ENCODE measurements at regions not wholly inside any gene's neighbourhood (a gene's known extent, or its start where the extent isn't known, plus 50 kb on each side); places are given as distances from the start of the nearest gene placed in this dataset.

DNA sequence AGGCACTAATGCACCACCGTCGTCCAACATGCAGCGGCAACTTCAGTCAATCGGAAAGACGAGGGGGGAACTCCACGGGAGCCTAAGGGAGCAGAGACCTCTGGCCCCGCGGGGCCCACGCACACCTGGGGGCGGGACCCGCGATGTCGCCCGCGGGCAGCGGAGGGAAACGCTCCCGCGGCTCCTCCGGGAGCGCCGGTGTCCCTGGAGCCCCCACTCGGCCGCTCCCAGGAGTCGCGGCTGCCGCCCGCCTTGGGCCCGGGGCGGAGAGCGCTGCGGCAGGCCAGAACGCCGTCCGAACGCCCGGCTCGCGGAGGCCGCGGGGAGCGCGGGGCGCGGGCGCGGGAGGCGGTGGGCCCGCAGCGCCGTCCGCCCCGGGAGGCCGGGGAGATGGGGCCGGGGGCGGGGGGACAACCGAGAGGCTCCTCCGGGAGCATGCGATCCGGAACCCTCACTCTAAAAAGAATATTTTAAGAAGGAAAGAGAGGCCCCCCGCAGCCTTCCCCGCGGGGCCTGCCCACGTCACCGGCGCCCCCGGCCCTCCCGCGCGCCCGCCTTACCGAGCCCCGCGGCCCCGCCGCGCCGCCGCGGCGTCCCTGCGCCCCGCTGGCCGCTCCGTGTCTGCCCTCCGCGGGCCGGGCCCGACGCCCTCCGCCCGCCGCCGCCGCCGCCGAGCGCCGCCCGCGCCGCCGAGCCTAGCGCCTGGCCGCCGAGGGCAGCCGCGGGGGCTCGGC is 86.6 kb upstream of the ARHGAP32 start:
- ATAC-seq (no peak), DNase-seq (ENCODE audit: low spot score in 2 of 2) (peak in 1 of 2 donors; percentile 14)
- H3K9me3 Mint-ChIP-seq: no peaks in the 10 kb centered on the region
- H3K36me3 Mint-ChIP-seq: no peaks in the 10 kb centered on the region
- no peak overlapping the region for H3K27ac Mint-ChIP-seq

DNA sequence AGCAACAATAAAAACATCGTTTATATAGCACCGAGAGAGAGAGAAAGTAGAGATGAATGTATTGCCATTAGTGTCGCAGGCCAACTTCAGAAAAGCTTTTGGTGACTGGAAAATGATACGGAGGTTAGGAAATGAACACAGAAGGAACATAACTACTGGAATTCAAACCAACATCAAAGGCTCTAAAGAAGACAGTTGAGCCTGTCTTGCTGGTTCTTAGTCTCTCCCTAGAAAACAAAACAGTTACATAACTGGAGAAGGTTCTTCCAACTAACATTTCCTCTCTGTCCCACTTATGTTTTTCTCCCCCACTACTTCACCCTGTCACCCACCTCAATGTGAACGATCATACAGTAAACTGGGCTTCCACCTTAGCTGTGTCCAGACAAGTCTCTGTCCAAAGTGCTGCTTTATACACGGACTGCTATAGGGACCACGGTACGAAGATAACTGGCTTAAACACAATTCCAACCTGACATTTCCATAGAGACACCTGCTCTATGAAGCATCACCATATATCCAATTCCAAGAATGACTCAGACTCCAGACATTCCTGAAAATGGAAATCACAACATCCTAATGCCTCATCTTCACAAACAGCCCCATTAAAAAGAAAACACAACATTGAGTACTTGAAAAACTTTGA is 85.2 kb upstream of the ARHGAP32 start:
- Mint-ChIP-seq H3K9me3 (no peaks in the 10 kb centered on the region), H3K27ac (no peak overlapping the region), H3K36me3 (no peaks in the 10 kb centered on the region)
- ATAC-seq (no peak), DNase-seq (ENCODE audit: low spot score in 2 of 2) (no peak)

DNA sequence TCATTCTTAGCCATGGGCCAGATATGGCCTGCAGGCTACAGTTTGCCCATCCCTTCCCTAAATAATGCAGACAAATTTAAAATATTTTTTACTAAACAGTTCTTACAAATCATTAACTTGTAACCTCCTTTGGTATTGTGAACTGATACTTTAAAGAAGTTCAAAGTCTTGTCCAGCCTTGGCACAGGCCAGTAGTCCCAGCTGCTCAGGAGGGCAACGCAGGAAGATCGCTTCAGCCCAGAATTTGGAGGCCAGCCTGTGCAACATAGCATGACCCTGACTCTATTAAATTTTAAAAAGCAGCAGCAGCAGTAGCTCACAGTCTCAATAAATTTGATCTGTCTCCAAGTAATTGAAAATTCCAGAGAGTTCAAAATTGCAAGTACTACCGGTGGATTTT is 83.7 kb upstream of the ARHGAP32 start:
- Mint-ChIP-seq H3K27ac (no peak overlapping the region), H3K36me3 (no peaks in the 10 kb centered on the region), H3K9me3 (no peaks in the 10 kb centered on the region)
- ATAC-seq (no peak), DNase-seq (ENCODE audit: low spot score in 2 of 2) (no peak)

DNA sequence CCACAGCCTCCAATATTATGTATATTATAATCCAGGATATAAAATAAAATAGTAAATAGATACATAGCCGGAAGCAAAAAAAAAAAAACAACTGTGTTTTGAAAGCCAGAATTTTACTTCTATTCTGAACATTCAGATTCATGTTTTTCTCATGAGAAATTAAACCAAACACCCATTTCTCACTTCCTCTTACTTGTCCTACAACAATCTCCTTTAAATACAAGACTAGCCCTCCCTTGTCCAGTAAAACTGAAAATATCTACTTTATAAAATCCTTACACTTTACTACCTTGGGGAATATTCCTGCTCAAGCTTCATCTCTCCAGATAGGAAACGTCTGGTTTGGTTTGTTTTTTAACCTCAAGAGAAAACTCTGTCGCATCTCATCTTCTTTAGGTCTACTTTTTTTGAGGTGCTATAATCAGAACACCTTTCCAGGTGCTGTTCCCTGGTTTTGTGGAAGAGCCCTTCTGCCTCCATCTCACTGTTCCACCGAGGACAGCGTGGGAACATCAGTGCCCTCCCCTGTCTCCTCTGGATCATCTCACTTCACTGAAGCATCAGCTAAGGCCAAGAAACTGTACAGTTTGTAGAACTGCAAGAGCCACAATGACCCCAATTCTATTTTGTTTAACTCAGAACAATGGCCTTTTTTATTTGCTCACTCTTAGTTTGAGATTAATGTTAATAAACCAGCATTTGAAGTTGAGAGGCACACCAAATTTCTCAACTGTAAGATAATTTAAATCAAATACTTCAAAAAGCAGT is 82.0 kb upstream of the ARHGAP32 start:
- peak overlapping the region in 1 of 2 donors; percentile 1 for H3K27ac Mint-ChIP-seq
- no peak for ATAC-seq
- no peaks in the 10 kb centered on the region for H3K9me3 Mint-ChIP-seq
- peaks cover 0 to 7% of the 10 kb centered on the region in 2 donors for H3K36me3 Mint-ChIP-seq
- DNase-seq (ENCODE audit: low spot score in 2 of 2): no peak

DNA sequence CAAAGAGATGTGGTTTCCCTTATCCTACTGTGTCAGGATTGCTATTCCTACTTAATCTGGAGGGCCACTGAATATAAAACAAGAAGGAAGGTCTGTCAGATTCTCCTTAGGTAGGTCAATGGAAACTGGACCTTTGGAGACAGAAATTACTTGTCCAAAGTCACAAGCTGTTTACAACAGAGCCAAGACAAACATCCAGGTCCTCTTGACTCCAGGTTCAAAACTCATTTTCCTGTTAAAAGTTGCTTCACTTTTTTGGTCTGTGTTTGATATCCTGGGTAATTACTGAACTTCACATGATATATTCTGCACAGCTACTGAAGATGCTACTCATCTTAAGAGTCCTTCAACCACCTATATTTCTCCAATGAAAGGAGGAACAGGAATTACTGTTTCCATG is 81.2 kb upstream of the ARHGAP32 start:
- Mint-ChIP-seq H3K9me3 (no peaks in the 10 kb centered on the region), H3K36me3 (peaks cover 0 to 7% of the 10 kb centered on the region in 2 donors), H3K27ac (no peak overlapping the region)
- no peak for ATAC-seq
- no peak for DNase-seq (ENCODE audit: low spot score in 2 of 2)

DNA sequence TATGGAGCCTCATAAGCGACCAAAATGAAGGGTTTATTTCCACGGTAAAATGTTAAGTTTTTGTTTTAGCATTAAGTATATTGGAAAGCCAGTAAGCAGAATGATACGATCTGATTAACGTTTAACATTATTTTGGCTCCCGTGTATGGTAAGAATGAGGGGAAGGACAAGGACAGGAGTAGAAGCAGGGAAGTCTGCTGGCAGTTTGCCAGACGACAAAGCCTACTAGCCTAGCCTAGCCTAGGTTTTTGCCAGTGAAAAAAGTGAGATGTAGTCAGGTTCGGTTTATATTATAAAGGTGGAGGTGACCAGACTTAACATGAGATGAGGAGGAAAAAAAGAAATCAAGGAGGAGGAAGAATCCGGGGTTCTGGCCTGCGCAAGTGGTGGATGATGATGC is 78.9 kb upstream of the ARHGAP32 start:
- ATAC-seq (no peak), DNase-seq (ENCODE audit: low spot score in 2 of 2) (no peak)
- Mint-ChIP-seq H3K36me3 (peaks cover 0 to 7% of the 10 kb centered on the region in 2 donors), H3K27ac (no peak overlapping the region), H3K9me3 (no peaks in the 10 kb centered on the region)

DNA sequence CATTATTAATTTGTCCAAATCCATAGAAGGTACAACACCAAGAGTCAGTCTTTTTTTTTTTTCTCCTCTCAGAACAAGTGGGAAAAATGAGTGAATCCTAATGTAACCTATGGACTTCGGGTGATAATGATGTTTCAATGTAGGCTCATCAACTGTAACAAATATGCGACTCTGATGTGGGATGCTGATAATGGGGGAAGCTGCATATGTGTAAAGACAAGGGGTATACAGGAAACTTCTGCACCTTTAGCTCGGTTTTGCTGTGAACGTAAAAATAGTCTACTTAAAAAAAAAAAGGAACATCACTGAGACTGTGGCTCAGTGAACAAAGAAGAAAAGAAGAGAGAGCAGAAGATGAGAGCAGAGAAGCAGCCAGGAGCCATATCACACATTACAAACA is 78.3 kb upstream of the ARHGAP32 start:
- H3K36me3 Mint-ChIP-seq: peaks cover 0 to 7% of the 10 kb centered on the region in 2 donors
- no peak overlapping the region for H3K27ac Mint-ChIP-seq
- no peaks in the 10 kb centered on the region for H3K9me3 Mint-ChIP-seq
- DNase-seq (ENCODE audit: low spot score in 2 of 2): no peak
- ATAC-seq: no peak

DNA sequence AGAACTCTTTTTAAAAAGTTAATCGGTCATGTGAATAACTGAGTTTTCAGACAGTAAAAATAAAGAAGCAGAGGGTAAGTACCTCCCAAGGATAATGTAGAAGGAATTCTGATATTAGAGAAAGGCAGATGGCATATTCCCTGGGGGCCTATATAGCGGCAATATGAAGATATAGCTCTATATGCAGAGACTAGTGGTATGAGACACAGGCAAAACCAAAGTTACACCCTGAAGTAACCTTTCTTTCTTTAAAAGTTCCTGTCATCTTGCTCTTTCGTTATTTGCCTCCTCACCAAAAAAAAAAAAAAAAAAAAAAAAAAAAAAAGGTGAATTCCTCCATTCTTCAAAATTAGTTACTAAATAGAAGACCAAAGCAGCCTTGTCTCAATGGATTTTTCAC is 76.2 kb upstream of the ARHGAP32 start:
- H3K36me3 Mint-ChIP-seq: peaks cover 0 to 7% of the 10 kb centered on the region in 2 donors
- DNase-seq (ENCODE audit: low spot score in 2 of 2): no peak
- no peak overlapping the region for H3K27ac Mint-ChIP-seq
- H3K9me3 Mint-ChIP-seq: no peaks in the 10 kb centered on the region
- ATAC-seq: no peak

DNA sequence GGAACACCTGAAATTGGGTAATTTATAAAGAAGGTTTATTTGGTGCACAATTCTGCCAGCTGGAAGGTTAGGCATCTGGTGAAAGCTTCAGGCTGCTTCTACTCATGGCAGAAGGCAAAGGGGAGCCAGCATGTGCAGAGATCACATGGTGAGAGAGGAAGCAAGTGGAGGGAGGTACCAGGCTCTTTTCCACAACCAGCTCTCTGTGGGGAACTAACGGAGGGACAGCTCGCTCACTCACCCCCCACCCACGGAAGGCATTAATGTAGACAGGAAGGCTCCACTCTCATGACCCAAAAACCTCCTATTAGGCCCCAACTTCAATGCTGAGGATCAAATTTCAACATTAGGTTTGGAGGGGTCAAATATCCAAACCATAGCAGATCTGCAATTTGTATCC is 75.6 kb upstream of the ARHGAP32 start:
- no peak for ATAC-seq
- H3K9me3 Mint-ChIP-seq: no peaks in the 10 kb centered on the region
- H3K27ac Mint-ChIP-seq: no peak overlapping the region
- peaks cover 0 to 7% of the 10 kb centered on the region in 2 donors for H3K36me3 Mint-ChIP-seq
- DNase-seq (ENCODE audit: low spot score in 2 of 2): no peak

DNA sequence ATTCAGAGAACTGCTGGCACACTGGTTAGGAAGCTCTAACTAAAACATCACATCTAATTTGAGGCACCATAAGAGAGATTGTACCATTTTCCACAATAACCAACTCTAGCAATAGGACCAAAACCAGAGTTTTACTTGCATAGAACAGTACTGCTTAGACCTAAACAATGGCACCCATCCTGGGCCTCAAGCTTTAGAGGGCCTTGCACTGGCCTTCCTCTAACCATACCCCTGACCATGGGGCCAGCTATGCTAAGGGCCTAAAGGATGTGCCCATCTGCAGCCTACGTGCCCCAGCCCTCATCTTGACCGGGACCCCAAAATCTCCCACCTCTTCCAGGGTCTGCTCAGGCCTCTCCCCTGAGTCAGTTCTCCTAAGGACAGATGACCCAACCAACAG is 74.4 kb upstream of the ARHGAP32 start:
- Mint-ChIP-seq H3K27ac (no peak overlapping the region), H3K9me3 (no peaks in the 10 kb centered on the region), H3K36me3 (peaks cover 0 to 7% of the 10 kb centered on the region in 2 donors)
- DNase-seq (ENCODE audit: low spot score in 2 of 2): no peak
- no peak for ATAC-seq

DNA sequence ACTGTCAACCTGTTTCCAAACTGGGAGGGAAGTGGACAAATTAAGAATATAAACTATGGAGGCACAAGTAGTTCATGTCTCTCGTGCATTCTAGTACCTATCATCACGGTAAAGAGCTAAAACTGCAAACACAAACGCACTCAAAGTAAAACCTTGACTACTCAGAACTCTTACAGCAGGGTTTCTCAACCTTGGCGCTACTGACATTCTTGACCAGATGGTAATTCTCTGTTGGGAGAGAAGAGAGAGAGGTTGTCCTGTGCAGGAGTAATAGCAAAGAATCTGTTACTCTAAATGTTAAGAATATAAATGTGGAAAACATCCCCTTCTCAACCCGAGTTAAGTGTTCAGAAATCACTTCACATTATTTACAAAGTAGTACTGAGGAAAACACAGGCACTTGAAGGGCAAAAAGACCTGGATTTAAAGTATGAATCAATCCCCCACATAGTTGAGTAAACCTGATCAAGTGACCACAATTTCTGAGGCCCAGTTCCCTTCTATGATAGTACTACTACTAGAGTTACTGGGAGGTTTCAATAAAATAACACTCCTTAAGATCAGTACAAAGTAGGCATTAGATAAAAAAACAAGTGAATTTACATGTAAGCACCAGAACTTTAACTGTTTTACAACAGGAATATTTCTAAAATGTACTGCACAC is 73.1 kb upstream of the ARHGAP32 start:
- Mint-ChIP-seq H3K36me3 (peaks cover 0 to 2% of the 10 kb centered on the region in 2 donors), H3K27ac (no peak overlapping the region), H3K9me3 (no peaks in the 10 kb centered on the region)
- DNase-seq (ENCODE audit: low spot score in 2 of 2) (no peak), ATAC-seq (peak in 1 of 2 donors; percentile 65)

DNA sequence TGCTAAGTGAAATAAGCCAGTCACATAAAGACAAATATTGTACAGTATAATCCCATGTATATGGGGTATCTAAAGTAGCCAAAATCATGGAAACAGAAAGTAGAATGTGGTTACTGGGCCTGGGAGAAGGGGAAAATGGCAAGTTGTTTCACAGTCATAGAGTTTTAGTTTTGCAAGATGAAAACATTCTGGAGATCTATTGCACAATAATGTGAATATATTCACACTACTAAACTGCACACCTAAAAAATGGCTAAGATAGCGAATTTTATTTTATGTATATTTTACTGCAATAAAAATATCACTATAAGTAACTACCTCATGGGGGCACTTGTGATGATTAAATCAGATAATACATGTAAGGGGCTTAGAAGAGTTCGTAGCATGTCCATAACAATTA is 72.0 kb upstream of the ARHGAP32 start:
- Mint-ChIP-seq H3K27ac (no peak overlapping the region), H3K36me3 (no peaks in the 10 kb centered on the region), H3K9me3 (no peaks in the 10 kb centered on the region)
- DNase-seq (ENCODE audit: low spot score in 2 of 2): no peak
- ATAC-seq: no peak

DNA sequence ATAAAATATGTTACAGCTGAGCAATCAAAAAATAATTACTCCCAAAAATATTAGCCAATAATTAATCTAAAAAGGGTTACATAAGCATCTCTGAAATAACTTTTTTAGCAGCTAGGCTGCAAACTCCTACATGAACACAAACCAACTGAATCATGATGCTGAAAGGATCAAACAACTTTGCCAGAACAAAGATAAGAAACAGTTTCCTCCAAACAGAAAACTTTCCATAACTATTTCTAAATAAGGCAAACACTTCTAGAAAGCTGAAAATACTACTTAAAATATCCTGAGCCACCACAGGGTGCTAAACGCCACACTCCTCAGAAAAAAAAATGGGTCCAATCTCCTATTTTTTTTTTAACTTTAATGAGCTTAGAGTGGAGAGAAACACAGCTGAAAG is 68.6 kb upstream of the ARHGAP32 start:
- no peak for DNase-seq (ENCODE audit: low spot score in 2 of 2)
- no peaks in the 10 kb centered on the region for H3K36me3 Mint-ChIP-seq
- H3K9me3 Mint-ChIP-seq: no peaks in the 10 kb centered on the region
- ATAC-seq: no peak
- H3K27ac Mint-ChIP-seq: no peak overlapping the region

DNA sequence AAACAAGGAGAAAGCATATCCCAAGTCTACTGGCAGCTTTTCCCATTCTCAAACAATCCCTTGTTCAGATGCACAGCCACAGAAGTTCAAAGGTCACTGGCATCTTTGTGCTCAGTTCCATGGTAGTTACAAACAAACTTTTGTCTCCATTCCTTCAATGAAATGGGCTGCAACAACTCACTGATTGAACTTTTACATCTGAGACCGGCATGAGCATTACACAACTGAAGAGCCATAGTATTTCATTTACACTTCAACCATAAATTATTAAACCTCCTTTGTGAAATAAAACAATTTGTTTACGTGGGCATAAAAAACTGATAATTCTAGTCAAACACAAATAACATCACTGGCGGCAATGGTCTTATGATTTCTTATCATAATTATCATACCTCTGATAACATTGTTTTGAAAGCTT is 67.8 kb upstream of the ARHGAP32 start:
- no peak for ATAC-seq
- Mint-ChIP-seq H3K27ac (no peak overlapping the region), H3K9me3 (no peaks in the 10 kb centered on the region), H3K36me3 (no peaks in the 10 kb centered on the region)
- no peak for DNase-seq (ENCODE audit: low spot score in 2 of 2)

DNA sequence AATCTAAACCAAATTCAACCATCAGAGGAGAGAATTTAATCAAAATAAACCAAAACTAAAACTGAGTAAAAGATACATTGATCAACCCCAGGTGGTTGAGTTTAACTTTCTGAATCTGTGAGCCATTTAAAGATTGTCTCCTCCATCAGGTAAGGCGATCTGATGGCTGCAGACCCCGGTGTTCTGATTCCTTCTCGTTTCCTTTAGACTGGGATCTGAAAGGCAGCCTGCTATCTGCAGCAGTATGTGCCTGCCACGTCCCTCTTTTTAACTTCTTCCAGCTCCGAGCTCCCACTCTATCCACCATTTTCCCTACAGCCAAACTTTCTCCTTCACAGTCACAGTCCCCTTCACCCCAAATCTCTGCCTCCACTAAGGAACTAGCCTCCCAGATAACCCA is 66.1 kb upstream of the ARHGAP32 start:
- Mint-ChIP-seq H3K27ac (no peak overlapping the region), H3K36me3 (no peaks in the 10 kb centered on the region), H3K9me3 (no peaks in the 10 kb centered on the region)
- ATAC-seq (no peak), DNase-seq (ENCODE audit: low spot score in 2 of 2) (no peak)

DNA sequence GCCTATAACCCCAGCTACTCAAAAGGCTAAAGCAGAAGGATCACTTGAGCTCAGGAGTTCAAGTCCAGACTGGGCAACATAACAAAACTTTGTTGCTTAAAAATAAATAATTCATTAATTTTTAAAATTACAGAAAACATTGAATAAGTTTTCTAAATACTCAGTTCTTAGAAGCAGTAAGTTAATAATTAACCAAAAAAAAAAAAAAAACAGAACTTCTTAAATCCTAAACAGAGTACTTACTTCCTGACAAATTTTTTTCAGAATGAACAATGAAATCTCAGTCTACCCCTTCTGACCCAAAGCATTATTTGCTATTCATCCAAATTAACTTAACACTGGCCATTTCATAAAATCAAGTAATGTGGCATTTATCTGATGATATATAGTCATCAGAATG is 65.4 kb upstream of the ARHGAP32 start:
- Mint-ChIP-seq H3K9me3 (no peaks in the 10 kb centered on the region), H3K27ac (no peak overlapping the region), H3K36me3 (no peaks in the 10 kb centered on the region)
- no peak for ATAC-seq
- no peak for DNase-seq (ENCODE audit: low spot score in 2 of 2)

DNA sequence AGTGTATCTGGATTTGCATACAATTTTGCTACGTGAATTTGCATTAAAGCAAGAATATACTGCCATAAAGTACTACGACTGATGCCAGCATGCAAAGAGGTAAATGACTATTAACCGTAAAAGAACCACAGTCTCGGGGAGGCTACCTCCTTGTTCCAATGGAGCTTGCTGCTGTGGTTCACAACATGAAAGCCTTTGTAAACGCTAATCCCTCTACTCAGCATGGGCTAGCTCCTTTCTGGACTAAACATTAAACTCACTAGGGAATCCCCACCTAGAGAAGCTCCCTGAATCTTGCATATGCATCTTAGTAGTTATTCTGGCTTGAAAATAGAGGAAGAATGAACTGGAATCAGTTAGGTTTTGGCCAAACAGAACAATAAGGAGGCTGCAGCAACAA is 60.5 kb upstream of the ARHGAP32 start:
- no peaks in the 10 kb centered on the region for H3K36me3 Mint-ChIP-seq
- no peak overlapping the region for H3K27ac Mint-ChIP-seq
- DNase-seq (ENCODE audit: low spot score in 2 of 2) (no peak), ATAC-seq (no peak)
- no peaks in the 10 kb centered on the region for H3K9me3 Mint-ChIP-seq
